Stomach (tissue), 4 donors: ENCODE measurements at regions not wholly inside any gene's neighbourhood (a gene's known extent, or its start where the extent isn't known, plus 50 kb on each side); places are given as distances from the start of the nearest gene placed in this dataset.

Experiments
- POLR2AphosphoS5 ChIP-seq, 3 donors: sonication (generic); formaldehyde crosslinking; IDR thresholded peaks; one replicate each; pipeline ENCODE4 v1.6.1; 2016; ENCODE audit warnings: antibody characterized with exemption in 3 of 3
- TF ChIP-seq, protein P1 (sequence below), 7 experiments: fragments of 450-650 bp in 4 of 7; fragments of 200-600 bp in 3 of 7; sonication (generic) in 3 of 7; IDR thresholded peaks; one replicate each; pipeline ENCODE4 v1.5.1; 2016 to 2019; ENCODE audit warnings: antibody characterized with exemption in 7 of 7, control low read depth in 2 of 7, mild to moderate bottlenecking in 1 of 7

GRCh38 chr6:113599444-113599843, 257.7 kb upstream of the MARCKS start:
- TF ChIP-seq POLR2AphosphoS5 (IDR thresholded peaks at IDR 0.05), result no peak
- TF ChIP-seq, protein P1, sequence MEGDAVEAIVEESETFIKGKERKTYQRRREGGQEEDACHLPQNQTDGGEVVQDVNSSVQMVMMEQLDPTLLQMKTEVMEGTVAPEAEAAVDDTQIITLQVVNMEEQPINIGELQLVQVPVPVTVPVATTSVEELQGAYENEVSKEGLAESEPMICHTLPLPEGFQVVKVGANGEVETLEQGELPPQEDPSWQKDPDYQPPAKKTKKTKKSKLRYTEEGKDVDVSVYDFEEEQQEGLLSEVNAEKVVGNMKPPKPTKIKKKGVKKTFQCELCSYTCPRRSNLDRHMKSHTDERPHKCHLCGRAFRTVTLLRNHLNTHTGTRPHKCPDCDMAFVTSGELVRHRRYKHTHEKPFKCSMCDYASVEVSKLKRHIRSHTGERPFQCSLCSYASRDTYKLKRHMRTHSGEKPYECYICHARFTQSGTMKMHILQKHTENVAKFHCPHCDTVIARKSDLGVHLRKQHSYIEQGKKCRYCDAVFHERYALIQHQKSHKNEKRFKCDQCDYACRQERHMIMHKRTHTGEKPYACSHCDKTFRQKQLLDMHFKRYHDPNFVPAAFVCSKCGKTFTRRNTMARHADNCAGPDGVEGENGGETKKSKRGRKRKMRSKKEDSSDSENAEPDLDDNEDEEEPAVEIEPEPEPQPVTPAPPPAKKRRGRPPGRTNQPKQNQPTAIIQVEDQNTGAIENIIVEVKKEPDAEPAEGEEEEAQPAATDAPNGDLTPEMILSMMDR (IDR thresholded peaks at IDR 0.05), result no peak
